Mucosa of rectum (tissue), 2 donors: ENCODE measurements at regions not wholly inside any gene's neighbourhood (a gene's known extent, or its start where the extent isn't known, plus 50 kb on each side); places are given as distances from the start of the nearest gene placed in this dataset.
A peak's percentile ranks its signal among the peaks of the same experiment; 100 is the strongest.
"Not testable (repeated sequence)": the region's sequence is repeated elsewhere in the genome, so short reads cannot be mapped to it uniquely, and the experiment has no call there.

ENCODE experiments used
- H3K27ac ChIP-seq, 2 donors: one replicate each; pipeline ENCODE4 v1.7.0; 2013; ENCODE audit warnings: inconsistent platforms in 2 of 2, low read depth in 2 of 2, low read length in 2 of 2
- H3K27me3 ChIP-seq, 2 donors: one replicate each; pipeline ENCODE4 v1.7.0; 2013; ENCODE audit warnings: low read length in 2 of 2; ENCODE audit not compliant: control insufficient read depth in 2 of 2, insufficient read depth in 2 of 2
- H3K36me3 ChIP-seq, 2 donors: one replicate each; pipeline ENCODE4 v1.7.0; 2013; ENCODE audit warnings: low read length in 2 of 2; ENCODE audit not compliant: control insufficient read depth in 2 of 2, insufficient read depth in 2 of 2
- H3K4me1 ChIP-seq, 2 donors: one replicate each; pipeline ENCODE4 v1.7.0; 2013; ENCODE audit warnings: low read length in 2 of 2, mild to moderate bottlenecking in 1 of 2; ENCODE audit not compliant: control insufficient read depth in 2 of 2, insufficient read depth in 2 of 2
- H3K4me3 ChIP-seq, 2 donors: one replicate each; pipeline ENCODE4 v1.7.0; 2013; ENCODE audit warnings: low read length in 2 of 2
- H3K9ac ChIP-seq, 2 donors: one replicate each; pipeline ENCODE4 v1.7.0; 2013; ENCODE audit warnings: low read length in 2 of 2, low read depth in 1 of 2, mild to moderate bottlenecking in 1 of 2
- H3K9me3 ChIP-seq, 2 donors: one replicate each; pipeline ENCODE4 v1.7.0; 2013; ENCODE audit warnings: low read length in 2 of 2; ENCODE audit not compliant: control insufficient read depth in 2 of 2
- donor health status: healthy.
- donor health status: Normal muscosa, but diverticular disease.

- Histone ChIP-seq H3K27ac (peak overlapping the region in 1 of 2 donors; percentile 46), H3K9me3 (no peaks in the 10 kb centered on the region), H3K4me3 (no peak overlapping the region), H3K4me1 (peaks cover 0 to 2% of the 10 kb centered on the region in 2 donors), H3K36me3 (no peaks in the 10 kb centered on the region), H3K9ac (no peak overlapping the region), H3K27me3 (no peaks in the 10 kb centered on the region)
Measured at GRCh38 chr7:46603296-46603752, 682.3 kb upstream of the IGFBP3 start.

GRCh38 chr7:46600340-46600739 is 679.3 kb upstream of the IGFBP3 start:
- peaks cover 0 to 2% of the 10 kb centered on the region in 2 donors for H3K4me1 ChIP-seq
- no peak overlapping the region for H3K4me3 ChIP-seq
- no peaks in the 10 kb centered on the region for H3K36me3 ChIP-seq
- no peaks in the 10 kb centered on the region for H3K9me3 ChIP-seq
- no peak overlapping the region for H3K9ac ChIP-seq
- H3K27ac ChIP-seq: no peak overlapping the region
- no peaks in the 10 kb centered on the region for H3K27me3 ChIP-seq

DNA sequence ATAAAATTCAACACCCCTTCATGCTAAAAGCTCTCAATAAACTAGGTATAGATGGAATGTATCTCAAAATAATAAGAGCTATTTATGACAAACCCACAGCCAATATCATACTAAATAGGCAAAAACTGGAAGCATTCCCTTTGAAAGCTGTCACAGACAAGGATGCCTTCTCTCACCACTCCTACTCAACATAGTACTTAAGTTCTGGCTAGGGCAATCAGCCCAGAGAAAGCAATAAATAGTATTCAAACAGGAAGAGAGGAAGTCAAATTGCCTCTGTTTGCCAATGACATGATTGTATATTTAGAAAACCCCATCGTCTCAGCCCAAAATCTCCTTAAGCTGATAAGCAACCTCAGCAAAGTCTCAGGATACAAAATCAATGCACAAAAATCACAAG is 673.8 kb upstream of the IGFBP3 start:
- H3K36me3 ChIP-seq, H3K4me3 ChIP-seq, H3K9ac ChIP-seq, H3K9me3 ChIP-seq, H3K27me3 ChIP-seq, H3K27ac ChIP-seq: not testable (repeated sequence)
- peaks cover 6 to 13% of the 10 kb centered on the region in 2 donors for H3K4me1 ChIP-seq

DNA sequence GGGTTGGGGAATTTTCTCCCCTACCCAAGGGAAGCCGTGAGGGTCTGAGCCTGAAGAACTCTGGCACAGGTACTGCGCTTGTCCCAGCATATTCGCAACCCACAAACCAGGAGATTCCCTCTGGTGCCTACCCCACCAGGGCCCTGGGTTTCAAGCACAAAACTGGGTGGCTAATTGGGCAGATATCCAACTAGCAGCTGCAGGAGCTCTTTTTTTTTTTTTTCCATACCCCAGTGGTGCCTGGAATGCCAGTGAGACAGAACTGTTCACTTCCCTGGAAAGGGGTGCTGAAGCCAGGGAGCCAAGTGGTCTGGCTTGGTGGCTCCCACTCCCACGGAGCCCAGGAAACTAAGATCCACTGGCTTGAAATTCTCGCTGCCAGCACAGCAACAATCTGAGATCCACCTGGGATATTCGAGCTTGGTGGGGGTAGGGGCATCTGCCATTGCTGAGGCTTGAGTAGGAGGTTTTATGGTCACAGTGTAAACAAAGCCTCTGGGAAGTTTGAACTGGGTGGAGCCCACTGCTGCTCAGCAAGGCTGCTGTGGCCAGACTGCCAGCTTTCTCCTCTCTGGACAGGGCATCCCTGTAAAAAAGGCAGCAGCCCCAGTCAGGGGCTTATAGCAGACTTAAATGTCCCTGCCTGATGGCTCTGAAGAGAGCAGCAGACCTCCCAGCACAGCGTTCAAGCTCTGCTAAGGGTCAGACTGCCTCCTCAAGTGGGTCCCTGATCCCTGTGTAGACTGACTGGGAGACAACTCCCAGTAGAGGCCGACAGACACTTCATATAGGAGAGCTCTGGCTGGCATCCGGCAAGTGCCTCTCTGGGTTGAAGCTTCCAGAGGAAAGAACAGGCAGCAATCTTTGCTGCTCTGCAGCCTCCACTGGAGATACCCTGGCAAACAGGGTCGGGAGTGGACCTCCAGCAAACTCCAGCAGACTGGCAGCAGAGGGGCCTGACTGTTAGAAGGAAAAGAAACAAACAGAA is 670.1 kb upstream of the IGFBP3 start:
- H3K27me3 ChIP-seq, H3K9ac ChIP-seq, H3K9me3 ChIP-seq, H3K36me3 ChIP-seq: not testable (repeated sequence)
- H3K4me3 ChIP-seq: peak overlapping the region in 1 of 2 donors; percentile 13
- H3K4me1 ChIP-seq: peaks cover 6 to 13% of the 10 kb centered on the region in 2 donors
- H3K27ac ChIP-seq: peak overlapping the region; percentile 43 to 68

DNA sequence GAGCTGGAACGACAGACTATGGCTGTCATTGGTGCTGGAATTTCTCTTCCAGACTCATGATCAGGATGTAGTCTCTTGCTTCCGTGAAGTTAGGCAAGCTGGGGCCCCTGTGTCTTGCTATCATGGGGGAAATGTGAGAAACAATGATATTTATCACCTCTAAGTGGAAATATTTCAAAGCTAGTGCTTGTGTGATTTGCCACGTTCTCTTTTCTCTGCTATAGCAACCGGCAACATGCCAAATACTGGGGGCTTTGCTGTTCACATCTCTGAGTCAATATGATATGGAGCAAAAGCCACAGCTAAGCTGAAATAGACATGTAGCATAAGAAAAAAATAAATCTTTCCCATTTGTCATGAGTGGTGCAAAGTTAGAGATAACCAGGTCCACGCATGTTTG is 668.2 kb upstream of the IGFBP3 start:
- H3K4me1 ChIP-seq: peaks cover 6 to 13% of the 10 kb centered on the region in 2 donors
- no peaks in the 10 kb centered on the region for H3K36me3 ChIP-seq
- no peaks in the 10 kb centered on the region for H3K9me3 ChIP-seq
- no peak overlapping the region for H3K9ac ChIP-seq
- no peak overlapping the region for H3K27ac ChIP-seq
- H3K27me3 ChIP-seq: no peaks in the 10 kb centered on the region
- H3K4me3 ChIP-seq: no peak overlapping the region

- Histone ChIP-seq H3K27me3 (no peaks in the 10 kb centered on the region), H3K4me1 (peaks cover 2 to 7% of the 10 kb centered on the region in 2 donors), H3K9me3 (no peaks in the 10 kb centered on the region), H3K4me3 (no peak overlapping the region), H3K27ac (no peak overlapping the region), H3K9ac (no peak overlapping the region), H3K36me3 (no peaks in the 10 kb centered on the region)
Measured at GRCh38 chr7:46586406-46586805, 665.3 kb upstream of the IGFBP3 start.

GRCh38 chr7:46583656-46584055 is 662.6 kb upstream of the IGFBP3 start:
- Histone ChIP-seq H3K27ac (no peak overlapping the region), H3K9ac (no peak overlapping the region), H3K4me3 (no peak overlapping the region), H3K36me3 (no peaks in the 10 kb centered on the region), H3K27me3 (no peaks in the 10 kb centered on the region), H3K4me1 (no peaks in the 10 kb centered on the region), H3K9me3 (no peaks in the 10 kb centered on the region)

GRCh38 chr7:46581268-46581667 is 660.2 kb upstream of the IGFBP3 start:
- Histone ChIP-seq H3K9me3 (no peaks in the 10 kb centered on the region), H3K4me3 (no peak overlapping the region), H3K9ac (no peak overlapping the region), H3K4me1 (no peaks in the 10 kb centered on the region), H3K27ac (no peak overlapping the region), H3K27me3 (no peaks in the 10 kb centered on the region), H3K36me3 (no peaks in the 10 kb centered on the region)

GRCh38 chr7:46580766-46581165 is 659.7 kb upstream of the IGFBP3 start:
- Histone ChIP-seq H3K36me3 (no peaks in the 10 kb centered on the region), H3K4me1 (no peaks in the 10 kb centered on the region), H3K9me3 (no peaks in the 10 kb centered on the region), H3K27ac (no peak overlapping the region), H3K4me3 (no peak overlapping the region), H3K27me3 (no peaks in the 10 kb centered on the region), H3K9ac (no peak overlapping the region)

- Histone ChIP-seq H3K27ac (no peak overlapping the region), H3K9ac (no peak overlapping the region), H3K9me3 (no peaks in the 10 kb centered on the region), H3K4me1 (no peaks in the 10 kb centered on the region), H3K36me3 (no peaks in the 10 kb centered on the region), H3K27me3 (no peaks in the 10 kb centered on the region), H3K4me3 (no peak overlapping the region)
Measured at GRCh38 chr7:46577394-46577793, 656.3 kb upstream of the IGFBP3 start.
